Osteoblast (primary cell): ENCODE measurements at regions not wholly inside any gene's neighbourhood (a gene's known extent, or its start where the extent isn't known, plus 50 kb on each side); places are given as distances from the start of the nearest gene placed in this dataset.
"Not testable (repeated sequence)": the region's sequence is repeated elsewhere in the genome, so short reads cannot be mapped to it uniquely, and the experiment has no call there.

ENCODE experiments used
- DNase-seq: peaks from one replicate; pipeline ENCODE4 v3.0.0; 2011; ENCODE audit warnings: low spot score, mixed read lengths; ENCODE audit not compliant: insufficient read length; ENCODE audit errors: missing footprints
- H2AFZ ChIP-seq: 2 replicates; pipeline ENCODE4 v1.6.0; 2011; ENCODE audit warnings: mild to moderate bottlenecking, low read length
- H3K27ac ChIP-seq: 2 replicates; pipeline ENCODE4 v1.5.1; 2011; ENCODE audit warnings: mild to moderate bottlenecking, low read depth, low read length, moderate library complexity
- H3K27me3 ChIP-seq: 2 replicates; pipeline ENCODE4 v1.6.0; 2012; ENCODE audit warnings: mild to moderate bottlenecking, control low read depth, inconsistent platforms, low read length, moderate library complexity; ENCODE audit not compliant: insufficient read depth
- H3K36me3 ChIP-seq: 2 replicates; pipeline ENCODE4 v1.5.1; 2011; ENCODE audit warnings: mild to moderate bottlenecking, low read length, control low read depth, moderate library complexity; ENCODE audit not compliant: insufficient read depth
- H3K4me1 ChIP-seq: 2 replicates; pipeline ENCODE4 v1.5.1; 2011; ENCODE audit warnings: mild to moderate bottlenecking, low read length, control low read depth, moderate library complexity; ENCODE audit not compliant: insufficient read depth
- H3K4me2 ChIP-seq: 2 replicates; pipeline ENCODE4 v1.6.0; 2011; ENCODE audit warnings: mild to moderate bottlenecking, low read length; ENCODE audit not compliant: insufficient read depth
- H3K4me3 ChIP-seq: fragments of 200-600 bp; sonication (generic); 3 replicates; pipeline ENCODE4 v1.5.1; 2012; ENCODE audit warnings: mild to moderate bottlenecking, low read length, inconsistent platforms; ENCODE audit not compliant: insufficient read depth
- H3K79me2 ChIP-seq: 2 replicates; pipeline ENCODE4 v1.6.0; 2012; ENCODE audit warnings: mild to moderate bottlenecking, low read length, control low read depth, inconsistent platforms; ENCODE audit not compliant: insufficient read depth
- H3K9me3 ChIP-seq: 2 replicates; pipeline ENCODE4 v1.5.1; 2011; ENCODE audit warnings: low read depth, low read length, control low read depth
- H4K20me1 ChIP-seq: 2 replicates; pipeline ENCODE4 v1.6.0; 2012; ENCODE audit warnings: mild to moderate bottlenecking, low read length, control low read depth; ENCODE audit not compliant: insufficient read depth
- CTCF ChIP-seq: IDR thresholded peaks from 2 replicates; pipeline ENCODE4 v1.5.1; 2011; ENCODE audit warnings: mild to moderate bottlenecking, low read depth, low read length, moderate library complexity; ENCODE audit errors: extremely low read depth

DNA sequence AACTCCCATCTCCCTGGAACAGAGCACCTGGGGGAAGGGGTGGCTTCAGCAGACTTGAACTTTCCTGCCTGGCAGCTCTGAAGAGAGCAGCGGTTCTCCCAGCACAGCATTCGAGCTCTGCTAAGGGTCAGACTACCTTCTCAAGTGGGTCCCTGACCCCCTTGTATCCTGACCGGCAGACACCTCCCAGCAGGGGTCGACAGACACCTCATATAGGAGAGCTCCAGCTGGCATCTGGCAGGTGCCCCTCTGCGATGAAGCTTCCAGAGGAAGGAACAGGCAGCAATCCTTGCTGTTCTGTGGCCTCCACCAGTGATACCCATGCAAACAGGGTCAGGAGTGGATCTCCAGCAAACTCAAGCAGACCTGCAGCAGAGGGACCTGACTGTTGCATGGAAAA is 244.1 kb upstream of the RASGEF1B start:
- TF ChIP-seq CTCF, result no peak
- H3K27ac ChIP-seq, result no peak overlapping the region
- H3K79me2 ChIP-seq, result no peaks in the 10 kb centered on the region
- no peak for DNase-seq
- no peaks in the 10 kb centered on the region for H4K20me1 ChIP-seq
- no peak overlapping the region for H2AFZ ChIP-seq
- H3K4me3 ChIP-seq, result no peak overlapping the region
- H3K27me3 ChIP-seq, result no peaks in the 10 kb centered on the region
- H3K9me3 ChIP-seq, result no peaks in the 10 kb centered on the region
- no peaks in the 10 kb centered on the region for H3K36me3 ChIP-seq
- no peak overlapping the region for H3K4me2 ChIP-seq
- H3K4me1 ChIP-seq, result no peaks in the 10 kb centered on the region

- not testable (repeated sequence) for H2AFZ ChIP-seq, H3K4me3 ChIP-seq, H3K27me3 ChIP-seq, H4K20me1 ChIP-seq, H3K36me3 ChIP-seq, H3K4me1 ChIP-seq, H3K9me3 ChIP-seq, H3K79me2 ChIP-seq, H3K27ac ChIP-seq, H3K4me2 ChIP-seq, DNase-seq
Observed at GRCh38 chr4:81715357-81715756, 243.7 kb upstream of the RASGEF1B start.

DNA sequence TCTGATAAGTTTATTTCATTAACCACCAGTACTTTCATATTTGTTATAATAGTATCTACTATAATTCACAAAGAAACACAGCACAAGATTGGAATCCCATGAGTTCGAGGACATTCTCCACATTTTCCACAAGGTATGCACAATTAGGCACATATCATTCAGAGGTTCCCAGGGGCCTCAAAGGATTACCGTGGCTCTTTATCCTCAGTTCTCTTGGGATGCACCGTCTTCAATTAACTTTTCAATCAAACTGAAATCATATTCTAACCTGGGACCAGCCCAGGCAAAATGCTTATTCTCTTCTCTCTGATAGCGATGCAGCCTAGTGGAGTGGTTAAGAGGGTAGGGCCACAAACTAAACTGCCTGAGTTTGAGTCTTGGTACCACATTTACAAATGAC is 242.6 kb upstream of the RASGEF1B start:
- Histone ChIP-seq H3K36me3 (no peaks in the 10 kb centered on the region), H3K79me2 (no peaks in the 10 kb centered on the region), H3K27me3 (no peaks in the 10 kb centered on the region), H3K4me2 (no peak overlapping the region), H4K20me1 (no peaks in the 10 kb centered on the region), H3K4me3 (no peak overlapping the region), H3K27ac (no peak overlapping the region), H3K4me1 (no peaks in the 10 kb centered on the region), H2AFZ (no peak overlapping the region), H3K9me3 (no peaks in the 10 kb centered on the region)
- TF ChIP-seq CTCF, result no peak
- no peak for DNase-seq

GRCh38 chr4:81712714-81713113 is 241.0 kb upstream of the RASGEF1B start:
- no peak for DNase-seq
- Histone ChIP-seq H3K79me2 (no peaks in the 10 kb centered on the region), H3K27me3 (no peaks in the 10 kb centered on the region), H3K4me2 (no peak overlapping the region), H2AFZ (no peak overlapping the region), H3K4me3 (no peak overlapping the region), H3K36me3 (no peaks in the 10 kb centered on the region), H3K9me3 (no peaks in the 10 kb centered on the region), H4K20me1 (no peaks in the 10 kb centered on the region), H3K4me1 (no peaks in the 10 kb centered on the region), H3K27ac (no peak overlapping the region)
- no peak for TF ChIP-seq CTCF

GRCh38 chr4:81704461-81704860 is 232.8 kb upstream of the RASGEF1B start:
- Histone ChIP-seq H3K4me2 (no peak overlapping the region), H3K4me3 (no peak overlapping the region), H3K9me3 (no peaks in the 10 kb centered on the region), H4K20me1 (no peaks in the 10 kb centered on the region), H2AFZ (no peak overlapping the region), H3K27ac (no peak overlapping the region), H3K79me2 (no peaks in the 10 kb centered on the region), H3K4me1 (no peaks in the 10 kb centered on the region), H3K36me3 (no peaks in the 10 kb centered on the region), H3K27me3 (no peaks in the 10 kb centered on the region)
- TF ChIP-seq CTCF, result no peak
- DNase-seq, result no peak
